Renal pelvis (tissue), 1 donor: ENCODE measurements at regions not wholly inside any gene's neighbourhood (a gene's known extent, or its start where the extent isn't known, plus 50 kb on each side); places are given as distances from the start of the nearest gene placed in this dataset.

Experiments
- DNase-seq: peaks from one replicate; pipeline ENCODE4 v3.0.0-alpha.2; 2013

DNA sequence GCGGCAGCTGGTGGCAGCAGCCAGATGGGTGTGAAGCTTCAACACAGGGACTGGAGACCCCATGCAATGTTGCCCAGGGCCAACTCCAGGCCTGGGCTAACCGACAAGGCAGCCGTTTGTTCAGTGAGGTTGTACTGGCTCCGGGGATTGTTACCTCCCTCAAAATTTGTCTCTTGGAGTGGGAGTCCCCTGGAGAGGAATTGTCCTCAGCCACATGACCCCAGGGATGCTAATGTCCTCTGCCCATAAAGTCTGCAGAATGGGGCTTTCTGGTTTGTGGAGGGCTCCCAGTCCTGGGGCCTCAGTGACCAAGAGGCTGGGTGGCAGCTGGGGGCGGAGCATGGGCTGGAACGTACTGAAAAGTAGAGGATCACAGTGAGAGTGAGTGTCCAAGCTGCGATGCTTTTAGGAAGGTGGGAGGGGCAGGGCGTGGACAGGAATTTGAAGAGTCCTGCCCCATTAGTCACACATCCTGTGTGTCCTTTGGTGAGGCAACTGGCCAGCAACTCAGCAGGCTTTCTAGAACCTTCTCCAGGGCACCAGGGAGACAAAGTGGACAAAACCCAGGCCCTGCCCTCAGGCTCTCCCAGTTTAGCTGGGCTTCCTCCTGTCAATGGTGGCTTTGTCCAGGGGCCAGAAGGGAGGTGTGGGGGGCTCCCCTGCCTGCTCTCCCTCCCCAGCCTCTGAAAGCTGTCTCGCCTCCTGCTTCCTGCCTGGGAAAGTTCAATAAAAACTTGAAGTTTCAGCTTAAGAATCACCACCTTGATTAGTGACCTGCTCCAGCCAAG, 114.0 kb downstream of the NSG2 start:
- no peak for DNase-seq

DNA sequence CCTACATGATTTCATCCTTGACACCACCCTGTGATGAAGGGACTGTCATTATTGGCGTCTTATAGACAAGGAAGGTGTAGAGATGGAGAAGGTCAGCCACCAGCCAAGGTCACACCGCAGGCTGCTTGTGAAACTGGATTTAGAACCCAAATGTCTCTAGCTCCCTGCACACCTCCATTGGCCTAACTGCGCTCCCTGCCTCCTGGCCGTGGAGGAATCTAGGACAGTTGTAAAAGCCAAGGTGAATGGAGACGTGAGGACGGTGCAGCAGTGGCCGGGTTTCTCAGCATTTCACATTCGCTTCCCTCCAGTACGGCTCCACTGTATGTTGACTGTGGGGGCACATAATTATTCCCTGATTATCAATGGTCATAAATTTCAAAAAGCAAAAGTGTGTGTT, 119.9 kb downstream of the NSG2 start:
- DNase-seq = no peak

- no peak for DNase-seq
Measured at GRCh38 chr5:174166231-174167079, 120.9 kb downstream of the NSG2 start.

GRCh38 chr5:174167080-174167910, 121.8 kb downstream of the NSG2 start:
- DNase-seq = no peak

- peak; percentile 63 for DNase-seq
Measured at GRCh38 chr5:174172152-174172551, 126.6 kb downstream of the NSG2 start.

DNA sequence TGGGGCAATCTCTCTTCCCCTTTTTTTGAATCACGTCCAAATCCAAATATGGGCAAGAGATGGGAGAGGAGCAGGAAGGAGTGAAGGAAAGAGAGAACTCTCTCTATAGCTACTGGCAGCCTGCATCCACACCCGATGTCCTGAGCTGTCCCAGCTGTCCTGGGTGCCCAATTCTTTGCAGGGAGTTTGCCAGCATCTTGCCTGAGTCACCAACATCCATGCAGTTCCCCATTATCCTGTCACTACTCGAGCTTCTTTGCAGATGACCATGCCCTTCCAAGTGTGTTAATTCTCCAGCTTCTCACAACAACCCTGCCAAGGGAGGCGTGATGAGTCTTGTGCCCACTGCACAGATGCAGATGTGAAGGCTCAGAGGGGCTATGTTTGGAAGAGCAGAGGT, 127.1 kb downstream of the NSG2 start:
- DNase-seq = no peak

DNA sequence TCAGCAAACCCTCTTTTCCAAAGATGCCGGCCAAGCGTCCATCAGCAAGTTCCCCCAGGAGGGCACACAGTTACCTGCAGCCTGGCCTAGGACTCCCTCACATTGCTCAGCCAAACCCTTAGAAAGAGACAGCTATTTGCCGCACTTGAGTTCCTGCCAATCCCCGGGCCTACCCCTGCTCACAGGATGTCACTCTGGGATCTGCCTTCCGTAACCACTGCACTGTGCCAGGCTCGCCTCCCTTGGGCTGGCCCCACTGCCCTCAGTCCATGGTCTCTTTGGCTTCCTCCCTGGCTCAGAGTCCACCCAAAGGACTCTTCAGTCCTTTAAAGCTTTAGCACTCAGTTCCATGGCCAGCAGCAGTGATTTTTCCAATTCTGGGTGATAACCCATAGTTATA, 128.3 kb downstream of the NSG2 start:
- DNase-seq = no peak

DNA sequence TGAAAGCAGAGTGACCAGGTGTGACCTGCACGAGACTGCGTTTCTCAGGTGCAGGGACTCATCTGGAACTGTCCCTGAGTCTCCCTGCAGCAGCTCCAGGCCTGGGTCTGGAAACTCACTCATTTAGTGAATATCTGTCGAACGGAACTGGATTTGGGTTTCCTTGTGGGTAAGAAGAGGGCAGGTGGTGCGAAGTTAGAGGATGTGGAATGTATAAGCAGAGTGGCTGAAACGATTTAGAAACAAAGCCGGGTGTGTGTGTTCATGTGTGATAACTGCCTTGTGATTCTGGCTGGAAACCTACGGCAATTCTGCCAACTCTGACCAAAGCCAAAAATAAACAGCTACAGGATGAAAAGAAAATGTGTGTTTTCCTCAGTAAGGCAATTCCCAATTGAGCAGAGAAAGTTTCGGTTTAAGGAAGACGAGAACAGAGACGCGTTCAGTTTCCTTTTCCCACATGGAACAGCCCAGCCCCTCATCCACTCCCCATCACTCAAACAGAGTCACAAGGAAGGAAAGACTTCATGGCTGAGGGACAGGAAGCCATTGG, 130.3 kb downstream of the NSG2 start:
- DNase-seq = no peak

- no peak for DNase-seq
Measured at GRCh38 chr5:174176511-174176910, 131.0 kb downstream of the NSG2 start.

DNA sequence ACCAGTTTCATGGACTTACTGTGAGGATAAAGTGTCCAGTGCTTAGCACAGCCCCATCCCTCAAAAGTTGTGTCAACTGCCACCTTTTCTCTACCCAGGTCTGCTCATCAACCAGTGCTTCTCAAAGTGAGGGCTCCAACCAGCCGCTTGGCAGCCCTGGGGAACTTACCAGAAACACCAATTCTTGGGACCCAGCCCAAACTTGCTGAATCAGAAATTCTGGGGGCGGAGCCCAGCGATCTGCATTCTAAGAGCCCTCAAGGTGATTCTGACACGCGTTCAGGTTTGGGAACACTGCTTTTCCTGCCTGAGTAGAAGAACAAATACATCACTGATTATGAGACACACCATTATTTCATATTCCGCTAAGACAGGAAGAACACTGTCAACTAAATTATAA, 132.0 kb downstream of the NSG2 start:
- no peak for DNase-seq

GRCh38 chr5:174177976-174178605, 132.6 kb downstream of the NSG2 start:
- DNase-seq = no peak

- DNase-seq = no peak
Measured at GRCh38 chr5:174180639-174181038, 135.1 kb downstream of the NSG2 start.

DNA sequence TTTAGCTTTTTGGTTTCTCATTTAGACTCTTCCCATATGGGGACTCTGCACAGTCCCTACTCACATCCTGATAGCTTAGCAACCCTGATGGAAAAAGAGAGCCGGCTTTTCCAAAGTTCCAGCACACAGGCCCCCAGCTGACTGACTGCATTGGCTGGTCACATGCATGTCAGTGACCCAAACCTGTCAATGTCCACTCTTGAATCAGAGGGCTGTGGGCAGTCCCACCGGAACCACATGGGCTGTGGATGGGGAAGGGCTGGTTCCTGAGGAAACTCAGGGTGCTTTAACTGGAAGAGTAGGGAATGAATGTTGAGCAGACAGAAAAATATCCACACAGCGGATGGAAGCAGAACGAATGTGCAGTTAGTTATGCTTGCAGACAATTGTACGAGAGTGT, 136.6 kb downstream of the NSG2 start:
- DNase-seq = no peak

GRCh38 chr5:174183701-174184100, 138.2 kb downstream of the NSG2 start:
- no peak for DNase-seq

GRCh38 chr5:174185506-174185905, 140.0 kb downstream of the NSG2 start:
- no peak for DNase-seq

GRCh38 chr5:174186096-174186695, 140.7 kb downstream of the NSG2 start:
- DNase-seq = no peak

DNA sequence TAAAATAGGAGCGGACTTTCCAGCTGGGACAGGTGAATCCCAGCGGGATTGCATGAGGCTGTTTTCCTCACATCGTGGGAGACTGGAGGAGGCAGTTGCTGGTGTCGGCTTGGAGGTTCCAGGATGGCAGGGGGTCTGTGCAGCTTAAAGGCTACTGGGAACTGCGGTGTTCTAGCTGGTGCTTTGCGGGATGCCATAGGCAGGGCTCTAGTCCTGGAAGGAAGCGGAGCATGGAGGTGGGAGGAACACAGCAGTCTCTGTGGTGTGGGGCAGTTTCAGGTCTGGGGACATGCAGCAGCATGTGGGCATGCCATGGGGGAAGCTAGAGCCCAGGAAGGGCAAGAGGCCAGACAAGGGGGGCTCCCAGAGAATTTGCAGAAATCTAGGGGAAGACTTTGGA, 141.5 kb downstream of the NSG2 start:
- no peak for DNase-seq

DNA sequence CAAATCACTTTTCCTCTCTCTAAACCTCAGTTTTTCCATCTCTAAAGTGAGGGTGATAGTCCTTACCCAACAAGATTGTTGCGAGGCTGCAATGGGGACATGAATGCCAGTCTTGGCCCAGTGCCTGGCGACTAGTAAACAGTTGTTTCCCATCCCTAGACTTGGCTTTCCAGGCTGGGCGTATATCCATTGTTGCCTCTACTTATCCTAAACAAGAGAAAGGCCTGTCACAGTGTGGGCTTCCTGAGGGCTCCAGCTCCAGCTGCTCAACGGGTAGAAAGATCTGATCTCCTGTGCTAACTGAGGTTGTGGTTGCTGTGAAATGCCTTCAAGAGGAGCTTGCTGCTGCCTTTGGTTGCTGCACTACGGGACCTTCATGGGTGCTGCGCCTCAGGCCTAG, 142.0 kb downstream of the NSG2 start:
- DNase-seq = no peak

DNA sequence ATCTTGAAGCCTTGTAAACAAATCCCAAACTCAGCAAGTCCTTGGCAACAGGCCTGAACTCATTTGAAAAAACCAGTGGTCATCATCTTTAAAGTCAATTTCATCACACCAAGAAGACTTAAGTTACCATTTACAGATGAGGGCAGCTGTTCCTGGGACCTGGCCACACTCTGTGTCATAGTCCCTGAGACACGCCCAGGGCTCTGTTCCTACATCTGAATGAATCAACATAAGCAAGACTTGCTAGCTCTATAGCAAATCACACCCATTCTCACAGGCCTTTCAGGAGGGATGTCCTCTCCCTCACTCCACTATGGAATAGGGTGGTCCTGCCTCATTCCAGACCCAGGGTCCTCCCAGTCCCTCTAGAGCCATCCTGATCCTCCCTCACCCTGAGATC, 142.8 kb downstream of the NSG2 start:
- DNase-seq = no peak

- peak; percentile 64 for DNase-seq
Measured at GRCh38 chr5:174189654-174190541, 144.4 kb downstream of the NSG2 start.
